ENCODE measurements at regions not wholly inside any gene's neighbourhood (a gene's known extent, or its start where the extent isn't known, plus 50 kb on each side); places are given as distances from the start of the nearest gene placed in this dataset.
"Not testable (repeated sequence)": the region's sequence is repeated elsewhere in the genome, so short reads cannot be mapped to it uniquely, and the experiment has no call there.

- Mint-ChIP-seq H3K27ac (no peak overlapping the region), H3K9me3 (peaks cover 0 to 3% (median 2%) of the 10 kb centered on the region in 3 donors), H3K4me3 (no peak overlapping the region), H3K27me3 (no peaks in the 10 kb centered on the region), H3K36me3 (peaks cover 11% of the 10 kb centered on the region), H3K4me1 (no peaks in the 10 kb centered on the region)
- no peak overlapping the region for H3K4me3 ChIP-seq (ENCODE audit: control insufficient read depth in 1 of 2, extremely low read depth in 1 of 2, low read length in 1 of 2)
- no peaks in the 10 kb centered on the region for H3K4me1 ChIP-seq (ENCODE audit: control insufficient read depth in 1 of 2, extremely low read depth in 1 of 2, insufficient read depth in 2 of 2, low read length in 2 of 2)
- DNase-seq (no peak), ATAC-seq (replicated peaks in 1 of 4) (no peak)
- no peaks in the 10 kb centered on the region for H3K36me3 ChIP-seq (ENCODE audit: control insufficient read depth in 2 of 2, extremely low read depth in 1 of 2, insufficient read depth in 1 of 2, low read length in 1 of 2)
- H3K27ac ChIP-seq (ENCODE audit: low read length): no peak overlapping the region
- ChIA-PET CTCF (no interaction called here), POLR2A (no interaction called here)
- WGBS (ENCODE audit: insufficient coverage): 40% methylated on average over 1 of the region's 4 CpGs
- H3K9me3 ChIP-seq: no peaks in the 10 kb centered on the region
- H3K27me3 ChIP-seq (replicated peaks in 1 of 2; ENCODE audit: control insufficient read depth in 2 of 2, extremely low read depth in 1 of 2, insufficient read depth in 2 of 2, low read length in 1 of 2): no peaks in the 10 kb centered on the region
Observed at GRCh38 chr9:97124256-97124655, 85.3 kb upstream of the CTSV start.

DNA sequence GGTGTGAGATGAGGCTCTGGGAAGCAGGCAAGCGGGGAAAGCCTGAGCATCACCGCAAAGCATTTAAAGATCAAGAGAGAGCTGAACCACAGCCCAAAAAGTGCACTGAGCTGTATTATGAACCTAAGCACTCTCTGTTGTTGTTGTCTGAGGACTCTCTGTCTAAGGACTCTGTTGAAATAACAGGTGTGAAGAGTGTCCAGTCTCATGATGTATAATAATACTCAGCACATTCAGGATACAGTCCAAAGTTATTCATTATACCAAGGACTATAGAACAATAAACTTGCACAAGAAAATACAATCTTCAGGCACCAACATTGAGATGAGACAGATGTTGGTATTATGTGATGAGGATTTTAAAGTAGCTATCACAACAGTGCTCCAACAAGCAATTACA, 71.8 kb upstream of the CTSV start:
- no peak for ATAC-seq (replicated peaks in 1 of 4)
- ChIA-PET POLR2A (no interaction called here), CTCF (interaction anchor here in 1 of 2 donors (0.6 kb wide), 1 partner anchor 834 kb away, joined by 4 read pairs; no protein-coding TSS in a partner anchor)
- WGBS (ENCODE audit: insufficient coverage): 90% methylated on average over 2 of the region's 2 CpGs
- Mint-ChIP-seq H3K4me3 (no peak overlapping the region), H3K36me3 (no peaks in the 10 kb centered on the region), H3K27ac (no peak overlapping the region), H3K9me3 (no peaks in the 10 kb centered on the region), H3K27me3 (peaks cover 3% of the 10 kb centered on the region in 2 donors), H3K4me1 (peaks cover 2 to 5% (median 5%) of the 10 kb centered on the region in 3 donors)
- Histone ChIP-seq H3K9me3 (no peaks in the 10 kb centered on the region), H3K36me3 (ENCODE audit: control insufficient read depth in 2 of 2, extremely low read depth in 1 of 2, insufficient read depth in 1 of 2, low read length in 1 of 2) (no peaks in the 10 kb centered on the region), H3K27ac (ENCODE audit: low read length) (no peak overlapping the region), H3K4me3 (ENCODE audit: control insufficient read depth in 1 of 2, extremely low read depth in 1 of 2, low read length in 1 of 2) (no peak overlapping the region), H3K4me1 (ENCODE audit: control insufficient read depth in 1 of 2, extremely low read depth in 1 of 2, insufficient read depth in 2 of 2, low read length in 2 of 2) (no peaks in the 10 kb centered on the region), H3K27me3 (replicated peaks in 1 of 2; ENCODE audit: control insufficient read depth in 2 of 2, extremely low read depth in 1 of 2, insufficient read depth in 2 of 2, low read length in 1 of 2) (peaks cover 0 to 4% of the 10 kb centered on the region in 2 experiments)
- no peak for DNase-seq

GRCh38 chr9:97109194-97109811, 70.4 kb upstream of the CTSV start:
- Histone ChIP-seq H3K27ac (ENCODE audit: low read length) (no peak overlapping the region), H3K4me3 (ENCODE audit: control insufficient read depth in 1 of 2, extremely low read depth in 1 of 2, low read length in 1 of 2) (no peak overlapping the region), H3K9me3 (no peaks in the 10 kb centered on the region), H3K27me3 (replicated peaks in 1 of 2; ENCODE audit: control insufficient read depth in 2 of 2, extremely low read depth in 1 of 2, insufficient read depth in 2 of 2, low read length in 1 of 2) (peaks cover 0 to 4% of the 10 kb centered on the region in 2 experiments), H3K4me1 (ENCODE audit: control insufficient read depth in 1 of 2, extremely low read depth in 1 of 2, insufficient read depth in 2 of 2, low read length in 2 of 2) (no peaks in the 10 kb centered on the region), H3K36me3 (ENCODE audit: control insufficient read depth in 2 of 2, extremely low read depth in 1 of 2, insufficient read depth in 1 of 2, low read length in 1 of 2) (no peaks in the 10 kb centered on the region)
- H3K36me3 Mint-ChIP-seq: no peaks in the 10 kb centered on the region
- peaks cover 2 to 5% (median 5%) of the 10 kb centered on the region in 3 donors for H3K4me1 Mint-ChIP-seq
- ChIA-PET CTCF (interaction anchor here in 1 of 2 donors (0.6 kb wide), 1 partner anchor 1811 kb away, joined by 3 read pairs; no protein-coding TSS in a partner anchor), POLR2A (no interaction called here)
- DNase-seq: peak in 3 of 35 experiments; percentile 14 to 32 (median 15)
- no peak overlapping the region for H3K4me3 Mint-ChIP-seq
- ATAC-seq (replicated peaks in 1 of 4): no peak
- no peak overlapping the region for H3K27ac Mint-ChIP-seq
- no peaks in the 10 kb centered on the region for H3K9me3 Mint-ChIP-seq
- H3K27me3 Mint-ChIP-seq: peaks cover 3% of the 10 kb centered on the region in 2 donors
- 8% methylated on average over 2 of the region's 4 CpGs for WGBS (ENCODE audit: insufficient coverage)

GRCh38 chr9:97105220-97105619, 66.3 kb upstream of the CTSV start:
- H3K27ac Mint-ChIP-seq; H3K4me1 Mint-ChIP-seq; H3K27ac ChIP-seq (ENCODE audit: low read length); POLR2A ChIA-PET; H3K36me3 Mint-ChIP-seq; H3K9me3 ChIP-seq; H3K4me3 Mint-ChIP-seq; DNase-seq; H3K4me3 ChIP-seq (ENCODE audit: control insufficient read depth in 1 of 2, extremely low read depth in 1 of 2, low read length in 1 of 2); CTCF ChIA-PET; H3K27me3 ChIP-seq (replicated peaks in 1 of 2; ENCODE audit: control insufficient read depth in 2 of 2, extremely low read depth in 1 of 2, insufficient read depth in 2 of 2, low read length in 1 of 2); ATAC-seq (replicated peaks in 1 of 4); H3K4me1 ChIP-seq (ENCODE audit: control insufficient read depth in 1 of 2, extremely low read depth in 1 of 2, insufficient read depth in 2 of 2, low read length in 2 of 2); H3K36me3 ChIP-seq (ENCODE audit: control insufficient read depth in 2 of 2, extremely low read depth in 1 of 2, insufficient read depth in 1 of 2, low read length in 1 of 2); H3K9me3 Mint-ChIP-seq; H3K27me3 Mint-ChIP-seq: not testable (repeated sequence)
- 83% methylated on average over 1 of the region's 2 CpGs for WGBS (ENCODE audit: insufficient coverage)

DNA sequence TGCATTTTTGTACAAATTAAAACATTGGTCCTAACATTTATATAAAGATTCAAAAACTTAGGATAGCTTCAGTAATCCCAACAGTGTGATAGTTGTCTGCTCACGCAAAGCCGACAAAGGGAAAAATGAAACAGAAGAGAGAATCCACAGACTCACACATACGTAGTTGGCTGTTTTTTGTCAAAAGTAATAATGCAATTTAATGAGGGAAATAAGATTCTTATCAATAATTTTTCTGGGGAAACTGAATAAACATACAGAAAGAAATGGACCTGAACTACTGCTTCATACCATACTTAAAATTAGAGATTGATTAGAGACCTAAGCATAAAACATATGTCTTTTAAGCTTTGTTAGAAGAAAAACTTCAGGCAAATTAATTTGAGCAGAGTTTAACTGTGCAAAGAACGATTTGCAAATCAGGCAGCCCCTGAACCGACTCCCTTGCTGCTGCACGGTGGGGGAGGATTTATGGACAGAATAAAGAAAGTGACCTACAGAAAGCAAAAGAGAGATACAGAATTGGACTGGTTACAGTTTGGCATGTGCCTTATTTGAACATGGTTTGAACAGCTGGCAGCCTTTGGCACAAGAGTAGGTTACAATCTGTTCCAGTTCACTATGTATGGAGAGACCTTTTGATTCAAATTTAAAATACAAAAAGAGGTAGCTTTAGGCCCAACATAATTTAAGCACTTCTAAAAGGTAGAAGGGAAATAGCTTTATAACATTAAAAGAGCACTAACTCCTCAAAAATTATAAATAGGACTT, 64.9 kb upstream of the CTSV start:
- H3K27me3 ChIP-seq (replicated peaks in 1 of 2; ENCODE audit: control insufficient read depth in 2 of 2, extremely low read depth in 1 of 2, insufficient read depth in 2 of 2, low read length in 1 of 2); H3K36me3 ChIP-seq (ENCODE audit: control insufficient read depth in 2 of 2, extremely low read depth in 1 of 2, insufficient read depth in 1 of 2, low read length in 1 of 2); H3K4me3 ChIP-seq (ENCODE audit: control insufficient read depth in 1 of 2, extremely low read depth in 1 of 2, low read length in 1 of 2); H3K4me1 ChIP-seq (ENCODE audit: control insufficient read depth in 1 of 2, extremely low read depth in 1 of 2, insufficient read depth in 2 of 2, low read length in 2 of 2); H3K27ac ChIP-seq (ENCODE audit: low read length); DNase-seq; H3K36me3 Mint-ChIP-seq; H3K27ac Mint-ChIP-seq; H3K4me3 Mint-ChIP-seq; POLR2A ChIA-PET; H3K9me3 Mint-ChIP-seq; H3K27me3 Mint-ChIP-seq; H3K9me3 ChIP-seq; H3K4me1 Mint-ChIP-seq; ATAC-seq (replicated peaks in 1 of 4): not testable (repeated sequence)
- WGBS (ENCODE audit: insufficient coverage): 79% methylated on average over 3 of the region's 6 CpGs
- CTCF ChIA-PET: interaction anchor here in 1 of 2 donors (0.7 kb wide), 1 partner anchor 988 kb away, joined by 3 read pairs; no protein-coding TSS in a partner anchor

DNA sequence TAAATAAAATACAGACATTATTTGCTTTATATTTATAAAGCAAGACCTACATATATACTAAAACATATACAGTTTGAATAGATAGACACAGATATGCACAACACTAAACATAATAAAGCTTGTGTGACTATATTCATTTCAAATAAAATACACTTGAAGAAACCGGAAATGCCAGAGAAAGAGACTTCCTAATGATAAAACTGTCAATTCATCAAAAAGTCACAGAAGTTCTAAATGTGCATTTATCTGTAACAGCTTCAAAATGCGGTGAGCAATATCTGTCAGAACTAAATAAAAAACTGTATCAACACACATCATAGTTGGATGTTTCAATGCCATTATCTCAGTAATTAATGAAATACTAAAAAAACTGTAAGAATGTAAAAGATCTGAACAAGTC, 60.6 kb upstream of the CTSV start:
- H3K4me3 Mint-ChIP-seq; H3K36me3 ChIP-seq (ENCODE audit: control insufficient read depth in 2 of 2, extremely low read depth in 1 of 2, insufficient read depth in 1 of 2, low read length in 1 of 2); H3K4me3 ChIP-seq (ENCODE audit: control insufficient read depth in 1 of 2, extremely low read depth in 1 of 2, low read length in 1 of 2); H3K4me1 ChIP-seq (ENCODE audit: control insufficient read depth in 1 of 2, extremely low read depth in 1 of 2, insufficient read depth in 2 of 2, low read length in 2 of 2); DNase-seq; CTCF ChIA-PET; H3K9me3 ChIP-seq; H3K27ac Mint-ChIP-seq; H3K27me3 ChIP-seq (replicated peaks in 1 of 2; ENCODE audit: control insufficient read depth in 2 of 2, extremely low read depth in 1 of 2, insufficient read depth in 2 of 2, low read length in 1 of 2); H3K36me3 Mint-ChIP-seq; H3K27ac ChIP-seq (ENCODE audit: low read length); H3K9me3 Mint-ChIP-seq; H3K27me3 Mint-ChIP-seq; ATAC-seq (replicated peaks in 1 of 4); H3K4me1 Mint-ChIP-seq; POLR2A ChIA-PET: not testable (repeated sequence)
- no CpG with 5 or more reads among the region's 2 CpGs for WGBS (ENCODE audit: insufficient coverage)

Measured in T-cell (primary cell).